GM12878 (cell line): ENCODE measurements at regions not wholly inside any gene's neighbourhood (a gene's known extent, or its start where the extent isn't known, plus 50 kb on each side); places are given as distances from the start of the nearest gene placed in this dataset.

Source experiments
- ATAC-seq: fragments of 200-7000 bp; cut with Tn5 transposase; 3 replicates; pipeline ENCODE4 v1.9.1; 2020; ENCODE audit warnings: mild to moderate bottlenecking, moderate library complexity
- BruUV-seq: library from RNA; stranded (reverse); fragments of 400-500 nt; replicated peaks from 2 replicates; lab custom pipeline; 2021; lab: Mats Ljungman, UMichigan
- CTCF ChIA-PET: fragments of 300-600 bp; sonication (Branson Sonifier 250); formaldehyde crosslinking; extraction: SDS; loops from one replicate; lab custom pipeline; 2021; ENCODE audit warnings: inconsistent platforms; lab: Yijun Ruan, JAX
- POLR2A ChIA-PET: fragments of 350-600 bp; formaldehyde crosslinking; extraction: SDS; loops from one replicate; lab custom pipeline; 2021; ENCODE audit warnings: inconsistent platforms; lab: Charles Lee
- RAD21 ChIA-PET: fragments of 300-600 bp; sonication (Branson Sonifier 250); formaldehyde crosslinking; loops from one replicate; lab custom pipeline; 2023; ENCODE audit warnings: antibody characterized with exemption; ENCODE audit not compliant: unreplicated experiment; lab: Charles Lee
- SMC1A ChIA-PET: fragments of 300-600 bp; sonication (Branson Sonifier 250); formaldehyde crosslinking; loops from one replicate; lab custom pipeline; 2023; ENCODE audit not compliant: unreplicated experiment, uncharacterized antibody; lab: Charles Lee
- DNase-seq: peaks from one replicate; pipeline ENCODE4 v3.0.0-alpha.2; 2011; ENCODE audit warnings: low read depth, low spot score
- FAIRE-seq: peaks from 3 replicates; lab custom pipeline; 2011; peaks lifted over from hg19 to GRCh38; lab: Jason Lieb, UNC
- H2AFZ ChIP-seq: 2 replicates; pipeline ENCODE4 v1.6.0; 2011; ENCODE audit warnings: low read depth, low read length, control low read depth; ENCODE audit not compliant: control insufficient read depth
- H3K27ac ChIP-seq: 2 replicates; pipeline ENCODE4 v1.5.1; 2011; ENCODE audit warnings: control low read depth; ENCODE audit not compliant: control insufficient read depth, insufficient read depth
- H3K27me3 ChIP-seq, 2 experiments: replicated peaks in 1 of 2; 2 replicates each; pipeline versions ENCODE4 v1.6.0 to v1.6.1; 2011; ENCODE audit warnings: low read length in 1 of 2; ENCODE audit not compliant: control insufficient read depth in 2 of 2, insufficient read depth in 2 of 2
- H3K36me3 ChIP-seq, 2 experiments: 2 replicates each; pipeline ENCODE4 v1.5.1; 2011; ENCODE audit warnings: low read length in 1 of 2; ENCODE audit not compliant: control insufficient read depth in 2 of 2, insufficient read depth in 2 of 2
- H3K4me1 ChIP-seq: 2 replicates; pipeline ENCODE4 v1.6.1; 2011; ENCODE audit warnings: mild to moderate bottlenecking, low read length, moderate library complexity, mixed read lengths; ENCODE audit not compliant: control insufficient read depth, insufficient read depth
- H3K4me2 ChIP-seq: 2 replicates; pipeline ENCODE4 v1.6.0; 2011; ENCODE audit warnings: control low read depth; ENCODE audit not compliant: control insufficient read depth, insufficient read depth
- H3K4me3 ChIP-seq: fragments of 200-600 bp; sonication (generic); 2 replicates; pipeline ENCODE4 v1.5.1; 2016
- H3K79me2 ChIP-seq: 2 replicates; pipeline ENCODE4 v1.6.0; 2011; ENCODE audit warnings: low read length; ENCODE audit not compliant: control insufficient read depth, insufficient read depth
- H3K9ac ChIP-seq: 2 replicates; pipeline ENCODE4 v1.8.0; 2011; ENCODE audit warnings: low read length, control low read depth, mixed read lengths; ENCODE audit not compliant: control insufficient read depth, insufficient read depth
- H3K9me3 ChIP-seq: replicated peaks from 3 replicates; pipeline ENCODE4 v1.5.1; 2011; ENCODE audit warnings: mild to moderate bottlenecking, low read length; ENCODE audit not compliant: control insufficient read depth, insufficient read depth
- H4K20me1 ChIP-seq: 2 replicates; pipeline ENCODE4 v1.6.0; 2011; ENCODE audit not compliant: control insufficient read depth, insufficient read depth
- BACH1 ChIP-seq: fragments of 450-650 bp; IDR thresholded peaks from 2 replicates; pipeline ENCODE4 v1.6.1; 2017; ENCODE audit warnings: mild to moderate bottlenecking, borderline replicate concordance
- KDM1A ChIP-seq: fragments of 200-600 bp; sonication (generic); IDR thresholded peaks from 2 replicates; pipeline ENCODE4 v1.6.1; 2016; ENCODE audit warnings: borderline replicate concordance
- NFIC ChIP-seq: IDR thresholded peaks from 2 replicates; pipeline ENCODE4 v1.6.1; 2012; ENCODE audit warnings: low read depth, mild to moderate bottlenecking, inconsistent platforms, low read length, moderate library complexity
- PAX5 ChIP-seq: IDR thresholded peaks from 2 replicates; pipeline ENCODE4 v1.6.1; 2011; ENCODE audit warnings: low read depth, low read length, borderline replicate concordance
- POLR2AphosphoS2 ChIP-seq: IDR thresholded peaks from 2 replicates; pipeline ENCODE4 v1.6.1; 2011; ENCODE audit warnings: low read depth, mild to moderate bottlenecking, low read length, improper control_type of control experiment, moderate library complexity
- SPI1 ChIP-seq: IDR thresholded peaks from 2 replicates; pipeline ENCODE4 v1.6.1; 2011; ENCODE audit warnings: low read depth, mild to moderate bottlenecking, low read length, moderate library complexity, borderline replicate concordance; ENCODE audit not compliant: insufficient read depth
- SREBF2 ChIP-seq: IDR thresholded peaks from 2 replicates; pipeline ENCODE4 v1.6.1; 2012; ENCODE audit warnings: mild to moderate bottlenecking, low read length
- TBL1XR1 ChIP-seq: IDR thresholded peaks from 2 replicates; pipeline ENCODE4 v1.6.1; 2012; ENCODE audit warnings: low read depth, low read length, improper control_type of control experiment
- ZNF592 ChIP-seq: fragments of 450-650 bp; IDR thresholded peaks from 2 replicates; pipeline ENCODE4 v1.6.1; 2017; ENCODE audit warnings: mild to moderate bottlenecking, moderate library complexity
- ZNF622 ChIP-seq: fragments of 450-650 bp; IDR thresholded peaks from 2 replicates; pipeline ENCODE4 v1.6.1; 2017; ENCODE audit warnings: mild to moderate bottlenecking, inconsistent platforms
- WGBS: methylation state at CpG from one replicate; pipeline ENCODE4 v1.1.6; 2016; ENCODE audit warnings: low lambda C conversion rate; ENCODE audit not compliant: insufficient replicate concordance, insufficient coverage; ENCODE audit errors: missing lambda C conversion rate; 5-methylcytosine and 5-hydroxymethylcytosine counted together
- in situ Hi-C: fragments of 300-500 bp; cut with MboI; formaldehyde crosslinking; loops from 9 replicates; pipeline ENCODE4 v1.14.3; 2018; ENCODE audit warnings: mixed read lengths
- intact Hi-C: fragments of 100-400 bp; cut with micrococcal nuclease; formaldehyde crosslinking; loops from one replicate; pipeline ENCODE4 v1.14.2; 2022; ENCODE audit not compliant: unreplicated experiment

GRCh38 chr9:7461791-7462190 is 337.8 kb downstream of the DMAC1 start (continued):
- TF ChIP-seq ZNF592, result no peak
- TF ChIP-seq, all 136 proteins: peak for 0

- no peak for FAIRE-seq
These were observed 342.6 kb downstream of the DMAC1 start for GRCh38 chr9:7456793-7457530.

More at GRCh38 chr9:7456793-7457530, 342.6 kb downstream of the DMAC1 start:
- no peak for DNase-seq
- Histone ChIP-seq H3K4me1 (no peaks in the 10 kb centered on the region), H3K4me2 (no peak overlapping the region), H3K4me3 (no peak overlapping the region), H3K36me3 (no peaks in the 10 kb centered on the region), H3K27ac (no peak overlapping the region), H3K27me3 (no peaks in the 10 kb centered on the region; a peak in 1 of 4 replicates), H4K20me1 (no peaks in the 10 kb centered on the region), H3K9me3 (no peaks in the 10 kb centered on the region), H3K9ac (no peak overlapping the region), H3K79me2 (no peaks in the 10 kb centered on the region), H2AFZ (no peak overlapping the region)
- no peak for TF ChIP-seq PAX5
- TF ChIP-seq BACH1, result no peak
- no peak for TF ChIP-seq NFIC
- TF ChIP-seq POLR2AphosphoS2, result no peak
- TF ChIP-seq ZNF622, result no peak
- TF ChIP-seq SREBF2, result no peak
- no peak for TF ChIP-seq SPI1
- no peak for TF ChIP-seq TBL1XR1
- no peak for TF ChIP-seq KDM1A
- no peak for ATAC-seq
- CTCF ChIA-PET, result no interaction called here
- SMC1A ChIA-PET, result no interaction called here
- POLR2A ChIA-PET, result no interaction called here
- intact Hi-C loops, result no loop called here
- in situ Hi-C loops, result no loop called here
- RAD21 ChIA-PET, result no interaction called here
- no TSS peak for BruUV-seq
- WGBS, result 46% methylated on average over 1 of the region's 1 CpG
